C1 segment of cervical spinal cord (tissue), 14 donors: ENCODE measurements at regions not wholly inside any gene's neighbourhood (a gene's known extent, or its start where the extent isn't known, plus 50 kb on each side); places are given as distances from the start of the nearest gene placed in this dataset.
A peak's percentile ranks its signal among the peaks of the same experiment; 100 is the strongest.

ENCODE experiments used
- DNase-seq, 14 donors: peaks; one replicate each; lab custom pipeline; 2025; lab: John Stamatoyannopoulos, UW

DNA sequence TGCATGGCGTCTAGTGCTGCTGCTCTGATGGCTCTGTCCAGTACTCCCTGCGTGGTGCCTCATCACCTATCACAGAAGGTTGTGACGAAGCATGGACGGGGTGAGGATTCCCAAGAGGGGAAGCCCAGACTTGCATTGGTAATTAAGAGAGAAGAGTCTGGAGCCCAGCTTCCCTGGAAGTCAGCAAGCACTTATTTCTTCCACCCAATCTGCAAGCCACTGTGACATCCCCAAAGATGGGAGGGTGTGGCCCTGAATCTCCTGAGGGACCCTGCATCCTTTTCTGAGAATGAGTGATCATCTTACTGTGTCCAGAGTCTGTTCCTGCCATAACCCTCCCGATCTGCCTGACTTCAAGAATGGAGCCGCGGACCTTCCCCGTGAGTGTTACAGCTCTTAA, 166.7 kb downstream of the PTPN20 start:
- DNase-seq = no peak

DNA sequence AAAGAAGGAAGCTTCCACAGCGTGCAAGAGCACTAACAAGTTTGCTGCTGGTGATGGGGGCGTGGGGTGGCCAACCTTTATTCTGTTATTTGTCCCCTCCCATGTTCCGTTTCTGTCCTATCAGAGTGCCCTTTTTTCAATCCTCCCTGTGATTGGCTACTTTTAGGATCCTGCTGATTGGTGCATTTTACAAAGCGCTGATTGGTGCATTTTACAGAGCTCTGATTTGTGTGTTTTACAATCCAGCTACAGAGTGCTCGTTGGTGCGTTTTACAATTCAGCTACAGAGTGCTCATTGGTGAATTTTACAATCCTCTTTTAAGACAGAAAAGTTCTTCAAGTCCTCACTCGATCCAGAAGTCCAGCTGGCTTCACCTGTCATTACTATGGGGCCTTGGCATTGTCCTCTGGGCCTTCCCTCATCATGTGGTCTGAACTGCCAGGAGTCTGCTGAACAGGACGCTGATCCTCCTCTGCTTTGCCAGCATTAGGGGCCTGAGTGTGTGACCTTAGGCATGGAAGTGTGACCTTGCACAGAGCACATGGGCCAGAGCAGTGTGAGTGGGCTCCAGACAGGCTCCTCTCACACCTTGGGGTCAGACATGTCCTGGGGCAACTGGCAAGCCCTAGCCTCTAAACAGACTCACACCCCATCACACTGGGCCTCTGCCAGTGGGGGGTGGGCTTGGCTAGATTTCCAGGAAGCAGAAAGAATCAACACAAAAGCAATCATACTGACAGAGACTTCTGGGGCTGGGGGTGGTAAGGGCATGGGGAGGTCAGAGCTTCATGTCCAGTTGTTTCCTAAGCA, 167.4 kb downstream of the PTPN20 start:
- no peak for DNase-seq

- no peak for DNase-seq
These were observed 168.0 kb downstream of the PTPN20 start for GRCh38 chr10:47079204-47079580.

DNA sequence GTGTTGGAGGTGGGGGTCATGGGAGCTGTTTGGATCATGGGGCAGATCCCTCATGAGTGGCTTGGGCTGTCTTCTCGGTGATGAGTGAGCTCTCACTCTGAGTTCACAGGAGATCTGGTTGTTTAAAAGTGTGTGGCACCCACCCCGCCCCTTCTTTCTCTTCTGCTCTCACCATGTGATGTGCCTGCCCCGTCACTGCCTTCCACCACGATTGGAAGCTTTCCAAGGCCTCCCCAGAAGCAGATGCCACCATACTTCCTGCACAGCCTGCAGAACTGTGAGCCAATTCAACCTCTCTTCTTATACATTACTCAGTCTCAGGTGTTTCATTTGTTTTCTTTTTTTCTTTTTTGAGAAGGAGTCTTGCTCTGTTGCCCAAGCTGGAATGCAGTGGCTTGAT, 170.0 kb downstream of the PTPN20 start:
- no peak for DNase-seq

- no peak for DNase-seq
These were observed 171.0 kb downstream of the PTPN20 start for GRCh38 chr10:47082055-47082784.

DNA sequence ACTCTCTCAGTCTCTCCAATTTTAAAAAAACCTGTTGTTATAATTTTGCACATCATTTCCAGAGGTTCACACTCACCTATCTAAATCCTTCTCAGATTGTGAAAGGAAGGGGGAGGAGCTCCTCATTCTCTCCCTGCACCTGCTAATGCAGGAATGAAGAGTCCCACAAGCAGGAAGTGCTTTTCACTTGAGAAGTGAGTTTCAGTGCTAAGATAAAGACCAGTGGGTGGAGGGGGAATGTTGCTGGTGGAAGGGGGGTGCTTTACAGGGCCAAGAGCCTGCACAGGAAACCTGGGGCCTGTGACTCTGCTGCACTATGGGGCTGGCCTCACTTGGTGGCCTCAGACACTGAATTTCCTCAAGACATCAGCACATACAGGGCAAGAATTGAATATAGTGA, 176.4 kb downstream of the PTPN20 start:
- no peak for DNase-seq

DNA sequence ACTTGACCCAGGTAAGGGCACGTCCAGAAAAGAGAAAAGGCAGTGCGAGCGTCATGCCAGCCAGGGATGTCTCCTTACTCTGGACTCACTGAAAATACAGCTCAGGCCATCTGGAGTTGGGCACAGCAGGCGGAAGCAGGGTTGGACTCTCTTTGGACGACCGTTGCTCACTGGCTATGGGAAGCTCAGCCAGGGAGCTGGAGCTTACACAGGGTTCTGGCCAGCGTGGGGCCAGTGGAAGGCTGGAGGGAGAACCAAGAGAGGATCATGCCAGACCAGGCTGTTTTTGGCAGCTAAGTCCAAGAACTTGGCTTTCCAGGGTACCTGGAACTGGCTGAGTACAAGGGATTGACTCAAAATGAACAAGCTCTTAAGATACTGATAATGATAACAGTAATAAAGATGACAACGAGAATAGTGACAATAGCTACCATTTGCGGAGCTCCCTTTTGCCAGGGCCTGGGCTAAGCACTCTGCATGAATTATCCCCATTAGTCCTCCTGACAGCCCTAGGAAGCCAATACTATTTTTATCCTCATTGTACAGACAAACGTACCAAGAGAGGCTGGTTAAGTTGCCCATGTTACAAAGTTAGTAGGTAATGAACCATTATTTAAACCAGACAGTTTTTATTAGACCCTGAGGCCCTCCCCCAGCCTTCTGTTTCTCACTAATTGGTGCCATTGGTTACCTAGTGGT, 177.6 kb downstream of the PTPN20 start:
- DNase-seq = peak in 1 of 14 donors; percentile 29

DNA sequence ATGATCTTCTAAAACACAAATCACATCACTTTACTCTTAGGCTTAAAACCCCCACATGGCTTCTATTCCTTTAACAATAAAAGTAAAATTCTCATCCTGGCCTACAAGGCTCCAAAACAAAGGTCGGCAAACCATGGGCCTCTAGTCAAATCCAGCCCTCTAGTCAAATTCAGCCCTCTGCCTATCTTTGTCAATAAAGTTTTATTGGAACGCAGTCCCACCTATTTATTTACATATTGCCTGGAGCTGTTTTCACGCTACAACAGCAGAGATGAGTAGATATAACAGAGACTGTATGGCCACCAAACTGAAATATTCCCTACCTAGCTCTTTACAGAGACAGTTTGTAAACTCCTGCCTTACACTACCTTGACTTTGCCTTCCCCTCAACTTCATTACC, 178.8 kb downstream of the PTPN20 start:
- DNase-seq = no peak

GRCh38 chr10:47090903-47091302, 179.7 kb downstream of the PTPN20 start:
- no peak for DNase-seq

DNA sequence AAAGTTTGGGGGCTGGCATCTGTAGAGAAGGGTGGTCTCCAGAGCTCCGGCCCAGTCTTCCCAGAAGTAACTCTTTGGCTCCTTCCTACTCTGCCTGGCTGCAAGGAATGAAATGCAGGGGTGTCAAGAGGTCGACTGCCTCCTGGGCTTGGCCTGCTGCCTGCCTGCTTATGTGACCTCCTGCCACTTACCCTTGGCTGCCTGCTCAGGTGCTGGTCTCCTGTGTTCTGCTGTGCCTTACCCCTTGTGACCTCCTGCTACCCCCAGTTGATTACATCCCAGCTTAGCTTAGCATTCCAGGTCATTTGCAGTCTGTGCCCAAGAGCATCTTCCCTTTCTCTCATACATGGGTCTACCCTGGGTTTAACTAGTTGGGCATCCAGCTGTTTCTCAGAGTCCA, 180.2 kb downstream of the PTPN20 start:
- DNase-seq = no peak

- DNase-seq = no peak
These were observed 181.1 kb downstream of the PTPN20 start for GRCh38 chr10:47092376-47092775.

- DNase-seq = peak in 3 of 14 donors; percentile 6 to 39 (median 13)
These were observed 181.6 kb downstream of the PTPN20 start for GRCh38 chr10:47092831-47093230.

- no peak for DNase-seq
These were observed 182.9 kb downstream of the PTPN20 start for GRCh38 chr10:47094126-47094525.

DNA sequence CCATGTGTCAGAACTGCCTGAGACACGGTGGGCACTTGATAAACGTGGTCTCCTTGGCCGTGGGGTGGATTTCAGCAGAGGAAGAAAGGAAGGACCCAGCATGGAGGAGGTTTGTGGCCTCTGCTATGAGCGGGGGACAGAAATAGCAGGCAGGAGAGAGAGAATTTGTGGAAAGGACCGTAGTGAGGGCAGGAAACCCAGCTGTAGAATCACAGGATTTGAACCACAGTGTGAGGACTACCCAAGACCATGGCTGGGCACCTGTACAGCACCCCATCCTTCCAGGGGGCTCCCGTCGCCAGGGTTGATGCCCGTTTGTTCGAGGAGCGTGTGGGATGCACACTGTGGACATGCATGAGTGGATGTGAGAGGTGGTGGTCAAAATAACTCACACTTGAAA, 183.4 kb downstream of the PTPN20 start:
- DNase-seq = no peak

GRCh38 chr10:47095211-47095610, 184.0 kb downstream of the PTPN20 start:
- DNase-seq = no peak

- no peak for DNase-seq
These were observed 184.8 kb downstream of the PTPN20 start for GRCh38 chr10:47095848-47096612.

GRCh38 chr10:47098238-47098637, 187.0 kb downstream of the PTPN20 start:
- no peak for DNase-seq

DNA sequence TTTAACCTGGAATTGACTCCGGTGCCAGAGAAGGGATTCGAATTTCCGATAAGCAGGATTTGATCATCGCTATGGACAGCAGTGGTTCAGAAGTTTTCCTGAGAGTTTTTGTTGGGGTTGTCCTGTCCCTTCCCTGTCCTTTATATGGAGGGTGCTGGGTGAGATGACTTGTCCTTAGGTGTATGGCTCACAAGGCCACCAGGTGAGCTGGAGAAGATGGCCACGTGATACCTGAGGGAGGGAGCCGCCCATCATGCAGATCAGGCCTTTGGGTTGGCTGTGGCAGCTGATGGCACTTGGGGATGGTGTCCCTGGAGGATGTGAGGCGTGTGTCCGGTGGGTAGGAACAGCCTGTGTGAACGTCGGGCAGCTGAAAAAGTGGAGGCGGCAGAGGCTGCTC, 187.7 kb downstream of the PTPN20 start:
- no peak for DNase-seq

- DNase-seq = no peak
These were observed 188.2 kb downstream of the PTPN20 start for GRCh38 chr10:47099474-47099873.

- DNase-seq = no peak
These were observed 190.0 kb downstream of the PTPN20 start for GRCh38 chr10:47101196-47101595.

DNA sequence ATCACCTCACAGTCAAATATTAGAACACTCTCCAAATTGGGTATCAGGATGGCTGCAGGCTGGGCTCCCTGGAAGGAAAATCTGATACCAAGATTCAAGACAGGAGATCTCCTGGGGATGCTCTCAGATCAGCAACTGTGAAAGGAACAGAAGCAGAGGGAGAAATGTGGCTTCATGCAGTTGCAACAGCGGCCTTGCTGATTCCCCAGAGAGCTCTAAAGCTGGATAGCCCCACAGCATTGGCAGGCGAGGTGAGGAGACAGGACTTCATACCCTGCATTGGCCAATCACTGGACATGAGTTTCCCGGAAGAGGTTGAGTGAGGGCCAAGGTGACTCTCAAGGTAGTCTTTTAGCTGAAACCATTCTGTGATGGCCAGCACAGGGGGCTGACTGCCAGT, 190.6 kb downstream of the PTPN20 start:
- DNase-seq = no peak

DNA sequence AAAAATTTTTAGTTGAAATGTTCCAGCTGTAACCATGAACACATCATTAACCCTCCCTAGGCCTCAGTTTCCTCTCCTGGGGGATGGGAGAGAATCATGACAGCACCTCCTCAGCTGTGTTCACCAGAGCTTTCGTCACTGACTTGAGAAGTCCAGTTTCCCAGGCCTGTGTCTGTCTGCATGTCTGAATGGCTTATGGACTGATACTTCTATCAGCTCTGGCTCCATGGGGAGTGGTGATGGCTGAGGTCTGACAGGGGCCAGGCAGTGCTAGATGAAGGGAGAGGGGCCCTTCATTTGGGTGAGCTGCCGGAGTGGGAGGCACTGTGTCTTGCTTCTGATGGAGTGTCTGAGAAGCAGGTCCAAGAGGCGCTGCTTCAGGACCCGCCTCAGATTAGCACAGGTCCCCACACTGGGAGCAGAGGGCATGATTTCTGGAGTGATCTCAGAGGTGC, 192.9 kb downstream of the PTPN20 start:
- DNase-seq = no peak
